Suprapubic skin (tissue), 4 donors: ENCODE measurements at regions not wholly inside any gene's neighbourhood (a gene's known extent, or its start where the extent isn't known, plus 50 kb on each side); places are given as distances from the start of the nearest gene placed in this dataset.

ENCODE experiments used
- DNase-seq, 2 donors: peaks; one replicate each; pipeline ENCODE4 v3.0.0-alpha.2; 2019; ENCODE audit warnings: low spot score in 2 of 2
- H3K27ac ChIP-seq: fragments of 200-600 bp; sonication (generic); one replicate; pipeline ENCODE4 v1.5.1; 2019
- H3K27me3 ChIP-seq: fragments of 200-600 bp; sonication (generic); one replicate; pipeline ENCODE4 v1.5.1; 2019
- H3K36me3 ChIP-seq: fragments of 200-600 bp; sonication (generic); one replicate; pipeline ENCODE4 v1.5.1; 2019
- H3K4me1 ChIP-seq: fragments of 200-600 bp; sonication (generic); one replicate; pipeline ENCODE4 v1.5.1; 2019
- H3K4me3 ChIP-seq: fragments of 200-600 bp; sonication (generic); one replicate; pipeline ENCODE4 v1.5.1; 2019; ENCODE audit warnings: mild to moderate bottlenecking
- H3K9me3 ChIP-seq: fragments of 200-600 bp; sonication (generic); one replicate; pipeline ENCODE4 v1.5.1; 2019
- CTCF ChIP-seq, 2 donors: fragments of 200-600 bp in 1 of 2; fragments of 450-650 bp in 1 of 2; sonication (generic) in 1 of 2; IDR thresholded peaks; one replicate each; pipeline ENCODE4 v1.5.1; 2016 to 2019; ENCODE audit warnings: antibody characterized with exemption in 2 of 2, mild to moderate bottlenecking in 1 of 2, moderate library complexity in 1 of 2
- EP300 ChIP-seq: sonication (generic); formaldehyde crosslinking; IDR thresholded peaks from one replicate; pipeline ENCODE4 v1.6.1; 2017; ENCODE audit warnings: antibody characterized with exemption
- POLR2A ChIP-seq, 2 donors: fragments of 450-650 bp; IDR thresholded peaks; one replicate each; pipeline ENCODE4 v1.6.1; 2017; ENCODE audit warnings: antibody characterized with exemption in 2 of 2, mild to moderate bottlenecking in 2 of 2, moderate library complexity in 2 of 2
- POLR2AphosphoS5 ChIP-seq, 3 donors: sonication (generic); formaldehyde crosslinking; IDR thresholded peaks; one replicate each; pipeline ENCODE4 v1.6.1; 2017; ENCODE audit warnings: antibody characterized with exemption in 3 of 3
- WGBS: methylation state at CpG from one replicate; pipeline ENCODE4 v1.1.5; 2018; 5-methylcytosine and 5-hydroxymethylcytosine counted together

- no peak overlapping the region for H3K27ac ChIP-seq
- no peaks in the 10 kb centered on the region for H3K4me1 ChIP-seq
- no peak for DNase-seq
- no peak overlapping the region for H3K4me3 ChIP-seq
- no peaks in the 10 kb centered on the region for H3K27me3 ChIP-seq
- no peaks in the 10 kb centered on the region for H3K9me3 ChIP-seq
- no peak for TF ChIP-seq POLR2A (IDR thresholded peaks at IDR 0.05)
- no peak for TF ChIP-seq EP300
- TF ChIP-seq CTCF (IDR thresholded peaks at IDR 0.05): no peak
- TF ChIP-seq POLR2AphosphoS5 (IDR thresholded peaks at IDR 0.05): no peak
- H3K36me3 ChIP-seq: no peaks in the 10 kb centered on the region
- WGBS: 66% methylated on average over 6 of the region's 6 CpGs
These were observed 240.5 kb downstream of the IRS2 start for GRCh38 chr13:109545931-109546330.

GRCh38 chr13:109541081-109541480, 245.3 kb downstream of the IRS2 start:
- no peak for DNase-seq
- Histone ChIP-seq H3K4me3 (no peak overlapping the region), H3K9me3 (no peaks in the 10 kb centered on the region), H3K4me1 (no peaks in the 10 kb centered on the region), H3K36me3 (no peaks in the 10 kb centered on the region), H3K27me3 (peaks cover 5% of the 10 kb centered on the region), H3K27ac (no peak overlapping the region)
- 83% methylated on average over 3 of the region's 3 CpGs for WGBS
- no peak for TF ChIP-seq CTCF (IDR thresholded peaks at IDR 0.05)
- no peak for TF ChIP-seq POLR2AphosphoS5 (IDR thresholded peaks at IDR 0.05)
- no peak for TF ChIP-seq EP300
- TF ChIP-seq POLR2A (IDR thresholded peaks at IDR 0.05): no peak

- H3K4me1 ChIP-seq: no peaks in the 10 kb centered on the region
- no peaks in the 10 kb centered on the region for H3K9me3 ChIP-seq
- no peak overlapping the region for H3K4me3 ChIP-seq
- no peak for DNase-seq
- peaks cover 5% of the 10 kb centered on the region for H3K27me3 ChIP-seq
- H3K27ac ChIP-seq: no peak overlapping the region
- no peaks in the 10 kb centered on the region for H3K36me3 ChIP-seq
- TF ChIP-seq POLR2AphosphoS5 (IDR thresholded peaks at IDR 0.05) (no peak), CTCF (IDR thresholded peaks at IDR 0.05) (no peak), EP300 (no peak), POLR2A (IDR thresholded peaks at IDR 0.05) (no peak)
- WGBS: 79% methylated on average over 12 of the region's 12 CpGs
These were observed 248.8 kb downstream of the IRS2 start for GRCh38 chr13:109537584-109537983.

GRCh38 chr13:109533350-109533749, 253.0 kb downstream of the IRS2 start:
- no peak for DNase-seq
- Histone ChIP-seq H3K27ac (no peak overlapping the region), H3K4me3 (no peak overlapping the region), H3K4me1 (no peaks in the 10 kb centered on the region), H3K27me3 (no peaks in the 10 kb centered on the region), H3K36me3 (no peaks in the 10 kb centered on the region), H3K9me3 (no peaks in the 10 kb centered on the region)
- 91% methylated on average over 11 of the region's 11 CpGs for WGBS
- TF ChIP-seq POLR2AphosphoS5 (IDR thresholded peaks at IDR 0.05) (no peak), POLR2A (IDR thresholded peaks at IDR 0.05) (no peak), CTCF (IDR thresholded peaks at IDR 0.05) (no peak), EP300 (no peak)

- DNase-seq: no peak
- 87% methylated on average over 5 of the region's 5 CpGs for WGBS
- Histone ChIP-seq H3K9me3 (no peaks in the 10 kb centered on the region), H3K4me3 (no peak overlapping the region), H3K4me1 (no peaks in the 10 kb centered on the region), H3K27ac (no peak overlapping the region), H3K27me3 (no peaks in the 10 kb centered on the region), H3K36me3 (no peaks in the 10 kb centered on the region)
- TF ChIP-seq POLR2A (IDR thresholded peaks at IDR 0.05): no peak
- TF ChIP-seq EP300: no peak
- no peak for TF ChIP-seq CTCF (IDR thresholded peaks at IDR 0.05)
- TF ChIP-seq POLR2AphosphoS5 (IDR thresholded peaks at IDR 0.05): no peak
These were observed 256.4 kb downstream of the IRS2 start for GRCh38 chr13:109529964-109530363.
